IPS-15b (cell line): ENCODE measurements at regions not wholly inside any gene's neighbourhood (a gene's known extent, or its start where the extent isn't known, plus 50 kb on each side); places are given as distances from the start of the nearest gene placed in this dataset.
"Not testable (repeated sequence)": the region's sequence is repeated elsewhere in the genome, so short reads cannot be mapped to it uniquely, and the experiment has no call there.

Experiments used
- H3K27me3 ChIP-seq: one replicate; pipeline ENCODE4 v1.6.1; 2013; ENCODE audit warnings: low read length; ENCODE audit not compliant: control insufficient read depth, insufficient read depth
- H3K36me3 ChIP-seq: one replicate; pipeline ENCODE4 v1.6.1; 2013; ENCODE audit warnings: low read length; ENCODE audit not compliant: control insufficient read depth, insufficient read depth
- H3K4me1 ChIP-seq: one replicate; pipeline ENCODE4 v1.6.1; 2013; ENCODE audit warnings: mild to moderate bottlenecking, low read length; ENCODE audit not compliant: control insufficient read depth, insufficient read depth
- H3K4me3 ChIP-seq: one replicate; pipeline ENCODE4 v1.5.1; 2013; ENCODE audit warnings: low read depth, low read length
- H3K9ac ChIP-seq: one replicate; pipeline ENCODE4 v1.6.1; 2013; ENCODE audit warnings: low read depth, mild to moderate bottlenecking, low read length
- H3K9me3 ChIP-seq: one replicate; pipeline ENCODE4 v1.6.1; 2013; ENCODE audit warnings: mild to moderate bottlenecking, low read length; ENCODE audit not compliant: control insufficient read depth, insufficient read depth

- not testable (repeated sequence) for H3K36me3 ChIP-seq, H3K9ac ChIP-seq
Measured at GRCh38 chr1:14279891-14280290, 318.6 kb upstream of the KAZN start.

GRCh38 chr1:14280909-14281308 lies 317.6 kb upstream of the KAZN start:
- Histone ChIP-seq H3K9ac (no peak overlapping the region), H3K9me3 (no peaks in the 10 kb centered on the region), H3K36me3 (no peaks in the 10 kb centered on the region), H3K4me3 (no peak overlapping the region), H3K27me3 (no peaks in the 10 kb centered on the region), H3K4me1 (peaks cover 3% of the 10 kb centered on the region)

More at GRCh38 chr1:14279891-14280290, 318.6 kb upstream of the KAZN start:
- not testable (repeated sequence) for H3K4me1 ChIP-seq, H3K9me3 ChIP-seq, H3K4me3 ChIP-seq, H3K27me3 ChIP-seq

- Histone ChIP-seq H3K27me3 (no peaks in the 10 kb centered on the region), H3K4me3 (no peak overlapping the region), H3K9me3 (no peaks in the 10 kb centered on the region), H3K4me1 (peaks cover 3% of the 10 kb centered on the region), H3K36me3 (no peaks in the 10 kb centered on the region), H3K9ac (no peak overlapping the region)
Measured at GRCh38 chr1:14281412-14281811, 317.1 kb upstream of the KAZN start.

- no peaks in the 10 kb centered on the region for H3K9me3 ChIP-seq
- H3K36me3 ChIP-seq = no peaks in the 10 kb centered on the region
- H3K4me3 ChIP-seq = no peak overlapping the region
- H3K4me1 ChIP-seq = peaks cover 3% of the 10 kb centered on the region
- H3K27me3 ChIP-seq = no peaks in the 10 kb centered on the region
- H3K9ac ChIP-seq = no peak overlapping the region
Measured at GRCh38 chr1:14282707-14283106, 315.8 kb upstream of the KAZN start.

GRCh38 chr1:14285238-14285637 lies 313.2 kb upstream of the KAZN start:
- Histone ChIP-seq H3K9me3 (no peaks in the 10 kb centered on the region), H3K4me3 (no peak overlapping the region), H3K36me3 (no peaks in the 10 kb centered on the region), H3K4me1 (peaks cover 3% of the 10 kb centered on the region), H3K27me3 (no peaks in the 10 kb centered on the region), H3K9ac (no peak overlapping the region)

GRCh38 chr1:14291182-14291581 lies 307.3 kb upstream of the KAZN start:
- not testable (repeated sequence) for H3K4me1 ChIP-seq

GRCh38 chr1:14292520-14292919 lies 306.0 kb upstream of the KAZN start:
- H3K27me3 ChIP-seq = no peaks in the 10 kb centered on the region
- H3K36me3 ChIP-seq = no peaks in the 10 kb centered on the region
- peaks cover 7% of the 10 kb centered on the region for H3K9me3 ChIP-seq
- no peak overlapping the region for H3K9ac ChIP-seq
- H3K4me3 ChIP-seq = no peak overlapping the region
- peaks cover 2% of the 10 kb centered on the region for H3K4me1 ChIP-seq

More at GRCh38 chr1:14291182-14291581, 307.3 kb upstream of the KAZN start:
- not testable (repeated sequence) for H3K9me3 ChIP-seq, H3K9ac ChIP-seq, H3K4me3 ChIP-seq, H3K36me3 ChIP-seq, H3K27me3 ChIP-seq

GRCh38 chr1:14294006-14294405 lies 304.5 kb upstream of the KAZN start:
- H3K36me3 ChIP-seq = no peaks in the 10 kb centered on the region
- no peak overlapping the region for H3K9ac ChIP-seq
- H3K4me1 ChIP-seq = peaks cover 2% of the 10 kb centered on the region
- H3K27me3 ChIP-seq = no peaks in the 10 kb centered on the region
- H3K4me3 ChIP-seq = no peak overlapping the region
- peaks cover 7% of the 10 kb centered on the region for H3K9me3 ChIP-seq

GRCh38 chr1:14294860-14295536 lies 303.5 kb upstream of the KAZN start:
- no peak overlapping the region for H3K4me3 ChIP-seq
- no peak overlapping the region for H3K9ac ChIP-seq
- no peaks in the 10 kb centered on the region for H3K27me3 ChIP-seq
- H3K9me3 ChIP-seq = peaks cover 7% of the 10 kb centered on the region
- H3K36me3 ChIP-seq = no peaks in the 10 kb centered on the region
- peaks cover 2% of the 10 kb centered on the region for H3K4me1 ChIP-seq

GRCh38 chr1:14296795-14297194 lies 301.7 kb upstream of the KAZN start:
- H3K27me3 ChIP-seq = no peaks in the 10 kb centered on the region
- H3K9me3 ChIP-seq = peaks cover 5% of the 10 kb centered on the region
- H3K4me1 ChIP-seq = peaks cover 2% of the 10 kb centered on the region
- no peaks in the 10 kb centered on the region for H3K36me3 ChIP-seq
- H3K4me3 ChIP-seq = no peak overlapping the region
- H3K9ac ChIP-seq = no peak overlapping the region

- Histone ChIP-seq H3K36me3 (no peaks in the 10 kb centered on the region), H3K9ac (no peak overlapping the region), H3K4me1 (peaks cover 2% of the 10 kb centered on the region), H3K27me3 (no peaks in the 10 kb centered on the region), H3K4me3 (no peak overlapping the region), H3K9me3 (no peaks in the 10 kb centered on the region)
Measured at GRCh38 chr1:14297356-14297755, 301.1 kb upstream of the KAZN start.

GRCh38 chr1:14298806-14299205 lies 299.7 kb upstream of the KAZN start:
- Histone ChIP-seq H3K36me3 (no peaks in the 10 kb centered on the region), H3K27me3 (no peaks in the 10 kb centered on the region), H3K4me1 (peaks cover 2% of the 10 kb centered on the region), H3K4me3 (no peak overlapping the region), H3K9ac (no peak overlapping the region), H3K9me3 (no peaks in the 10 kb centered on the region)
